Peyer's patch (tissue), 4 donors: ENCODE measurements at regions not wholly inside any gene's neighbourhood (a gene's known extent, or its start where the extent isn't known, plus 50 kb on each side); places are given as distances from the start of the nearest gene placed in this dataset.

Source experiments
- POLR2A ChIP-seq, 2 donors: fragments of 450-650 bp; IDR thresholded peaks; one replicate each; pipeline ENCODE4 v1.5.1; 2017; ENCODE audit warnings: antibody characterized with exemption in 2 of 2, mild to moderate bottlenecking in 2 of 2, moderate library complexity in 2 of 2
- TF ChIP-seq, protein P1 (sequence below), 6 experiments: fragments of 450-650 bp in 4 of 6; fragments of 200-600 bp in 2 of 6; sonication (generic) in 1 of 6; IDR thresholded peaks; one replicate each; pipeline ENCODE4 v1.5.1; 2017 to 2019; ENCODE audit warnings: antibody characterized with exemption in 6 of 6, mild to moderate bottlenecking in 3 of 6, moderate library complexity in 1 of 6

DNA sequence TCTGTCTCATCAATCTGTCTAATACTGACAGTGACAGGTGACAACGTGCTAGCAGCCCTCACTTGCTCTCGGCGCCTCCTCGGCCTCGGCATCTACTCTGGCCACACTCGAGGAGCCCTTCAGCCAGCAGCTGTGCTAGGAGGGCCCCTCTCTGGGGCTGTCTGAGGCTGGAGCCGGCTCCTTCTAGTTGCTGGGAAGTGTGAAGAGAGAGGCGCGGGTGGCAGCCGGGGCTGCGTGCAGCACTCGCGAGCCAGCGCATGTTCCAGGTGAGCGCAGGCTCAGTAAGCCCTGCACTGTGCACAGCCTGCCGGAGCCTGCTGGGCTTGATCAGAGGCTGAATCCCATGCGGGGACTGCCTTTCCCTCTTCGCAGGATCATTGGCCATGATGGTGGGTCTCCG lies 330.7 kb downstream of the CDH10 start:
- TF ChIP-seq, protein P1, sequence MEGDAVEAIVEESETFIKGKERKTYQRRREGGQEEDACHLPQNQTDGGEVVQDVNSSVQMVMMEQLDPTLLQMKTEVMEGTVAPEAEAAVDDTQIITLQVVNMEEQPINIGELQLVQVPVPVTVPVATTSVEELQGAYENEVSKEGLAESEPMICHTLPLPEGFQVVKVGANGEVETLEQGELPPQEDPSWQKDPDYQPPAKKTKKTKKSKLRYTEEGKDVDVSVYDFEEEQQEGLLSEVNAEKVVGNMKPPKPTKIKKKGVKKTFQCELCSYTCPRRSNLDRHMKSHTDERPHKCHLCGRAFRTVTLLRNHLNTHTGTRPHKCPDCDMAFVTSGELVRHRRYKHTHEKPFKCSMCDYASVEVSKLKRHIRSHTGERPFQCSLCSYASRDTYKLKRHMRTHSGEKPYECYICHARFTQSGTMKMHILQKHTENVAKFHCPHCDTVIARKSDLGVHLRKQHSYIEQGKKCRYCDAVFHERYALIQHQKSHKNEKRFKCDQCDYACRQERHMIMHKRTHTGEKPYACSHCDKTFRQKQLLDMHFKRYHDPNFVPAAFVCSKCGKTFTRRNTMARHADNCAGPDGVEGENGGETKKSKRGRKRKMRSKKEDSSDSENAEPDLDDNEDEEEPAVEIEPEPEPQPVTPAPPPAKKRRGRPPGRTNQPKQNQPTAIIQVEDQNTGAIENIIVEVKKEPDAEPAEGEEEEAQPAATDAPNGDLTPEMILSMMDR (IDR thresholded peaks at IDR 0.05) = no peak
- no peak for TF ChIP-seq POLR2A (IDR thresholded peaks at IDR 0.05)
